Right lobe of liver (tissue), 4 donors: ENCODE measurements at regions not wholly inside any gene's neighbourhood (a gene's known extent, or its start where the extent isn't known, plus 50 kb on each side); places are given as distances from the start of the nearest gene placed in this dataset.

Experiments used
- CTCF ChIP-seq, 4 donors: fragments of 200-600 bp in 3 of 4; fragments of 450-650 bp in 1 of 4; IDR thresholded peaks; one replicate each; pipeline versions ENCODE4 v1.5.1 to v1.8.0; 2016 to 2022; ENCODE audit warnings: antibody characterized with exemption in 4 of 4, mild to moderate bottlenecking in 2 of 4
- POLR2A ChIP-seq: fragments of 450-650 bp; IDR thresholded peaks from one replicate; pipeline ENCODE4 v1.6.1; 2017; ENCODE audit warnings: antibody characterized with exemption, mild to moderate bottlenecking
- donor health status: DM: no; HTN: no; CAD: no.
- donor health status: DM: no; HTN: no; CAD: no.
- donor health status: DM: no; HTN: yes; CAD: no.

- TF ChIP-seq CTCF (IDR thresholded peaks at IDR 0.05) (no peak), POLR2A (no peak)
These were observed 272.5 kb upstream of the TRAM1L1 start for GRCh38 chr4:117357866-117358265.
